ENCODE measurements at regions not wholly inside any gene's neighbourhood (a gene's known extent, or its start where the extent isn't known, plus 50 kb on each side); places are given as distances from the start of the nearest gene placed in this dataset.

DNA sequence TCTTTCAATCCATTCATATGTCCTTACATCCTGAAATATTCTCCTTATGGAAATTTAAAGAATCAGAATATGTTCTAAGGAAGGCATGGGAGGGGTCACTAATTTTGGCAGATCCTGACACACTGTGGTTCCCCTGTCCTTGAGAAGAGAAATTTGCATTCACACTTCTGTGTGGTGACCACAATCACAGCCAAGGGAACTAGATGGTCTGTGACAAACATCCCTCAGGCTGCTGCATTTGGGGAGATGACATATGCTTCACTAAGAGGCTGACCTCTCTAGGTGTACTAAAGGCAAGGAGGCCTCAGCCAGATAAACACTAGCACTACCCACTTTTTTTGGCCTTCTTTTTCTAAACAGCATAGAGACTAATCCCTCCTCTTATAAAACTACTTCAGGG is 129.6 kb downstream of the MREG start:
- Histone ChIP-seq H3K36me3 (ENCODE audit: control insufficient read depth, insufficient read depth, low read length) (no peaks in the 10 kb centered on the region), H3K4me3 (ENCODE audit: low read depth, low read length) (no peak overlapping the region), H3K27me3 (ENCODE audit: control insufficient read depth, insufficient read depth, low read length) (no peaks in the 10 kb centered on the region)
- FAIRE-seq (no peak), DNase-seq (ENCODE audit: low read depth) (no peak)
- TF ChIP-seq, protein P1, sequence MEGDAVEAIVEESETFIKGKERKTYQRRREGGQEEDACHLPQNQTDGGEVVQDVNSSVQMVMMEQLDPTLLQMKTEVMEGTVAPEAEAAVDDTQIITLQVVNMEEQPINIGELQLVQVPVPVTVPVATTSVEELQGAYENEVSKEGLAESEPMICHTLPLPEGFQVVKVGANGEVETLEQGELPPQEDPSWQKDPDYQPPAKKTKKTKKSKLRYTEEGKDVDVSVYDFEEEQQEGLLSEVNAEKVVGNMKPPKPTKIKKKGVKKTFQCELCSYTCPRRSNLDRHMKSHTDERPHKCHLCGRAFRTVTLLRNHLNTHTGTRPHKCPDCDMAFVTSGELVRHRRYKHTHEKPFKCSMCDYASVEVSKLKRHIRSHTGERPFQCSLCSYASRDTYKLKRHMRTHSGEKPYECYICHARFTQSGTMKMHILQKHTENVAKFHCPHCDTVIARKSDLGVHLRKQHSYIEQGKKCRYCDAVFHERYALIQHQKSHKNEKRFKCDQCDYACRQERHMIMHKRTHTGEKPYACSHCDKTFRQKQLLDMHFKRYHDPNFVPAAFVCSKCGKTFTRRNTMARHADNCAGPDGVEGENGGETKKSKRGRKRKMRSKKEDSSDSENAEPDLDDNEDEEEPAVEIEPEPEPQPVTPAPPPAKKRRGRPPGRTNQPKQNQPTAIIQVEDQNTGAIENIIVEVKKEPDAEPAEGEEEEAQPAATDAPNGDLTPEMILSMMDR (IDR thresholded peaks at IDR 0.05; ENCODE audit: insufficient read depth, low read length, severe bottlenecking): no peak

DNA sequence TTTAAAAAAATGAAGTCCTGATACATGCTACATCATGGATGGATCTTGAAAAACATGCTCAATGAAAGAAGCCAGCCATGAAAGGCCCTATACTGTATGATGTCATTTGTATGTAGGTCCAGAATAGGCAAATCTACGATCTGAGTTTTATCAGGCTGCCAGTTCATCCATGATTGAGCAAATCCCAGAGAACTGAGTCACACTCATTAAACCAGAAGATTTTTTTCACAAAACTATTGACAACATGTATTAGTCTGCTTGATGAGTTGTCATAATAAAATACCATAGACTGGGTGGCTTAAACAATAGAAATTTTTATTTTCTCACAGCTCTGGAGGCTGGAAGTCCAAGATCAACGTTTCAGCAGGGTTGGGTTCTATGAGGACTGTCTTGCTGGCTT is 130.7 kb downstream of the MREG start:
- DNase-seq (ENCODE audit: low read depth) (peak; percentile 82), FAIRE-seq (no peak)
- H3K36me3 ChIP-seq (ENCODE audit: control insufficient read depth, insufficient read depth, low read length): no peaks in the 10 kb centered on the region
- no peak overlapping the region for H3K4me3 ChIP-seq (ENCODE audit: low read depth, low read length)
- TF ChIP-seq, protein P1 (IDR thresholded peaks at IDR 0.05; ENCODE audit: insufficient read depth, low read length, severe bottlenecking): no peak
- H3K27me3 ChIP-seq (ENCODE audit: control insufficient read depth, insufficient read depth, low read length): no peaks in the 10 kb centered on the region

DNA sequence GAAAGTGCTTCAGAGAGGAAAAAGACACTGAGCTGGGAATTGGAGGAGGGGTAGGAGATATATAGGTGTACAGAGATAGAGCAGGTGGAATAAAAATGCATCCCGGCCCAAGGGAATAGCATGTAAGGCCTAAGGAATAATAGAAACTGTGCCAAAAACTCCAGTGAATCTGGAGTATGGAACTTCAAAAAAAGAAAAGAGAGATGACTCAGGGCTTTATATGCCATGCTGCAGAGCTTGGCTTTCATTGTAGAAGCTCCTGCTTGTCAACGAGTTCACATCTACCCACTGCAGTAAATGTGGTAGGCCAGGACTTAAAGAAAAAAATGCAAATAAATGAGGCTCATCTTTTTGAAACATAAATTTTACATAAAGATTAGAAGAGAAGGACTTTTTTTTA is 131.8 kb downstream of the MREG start:
- H3K36me3 ChIP-seq (ENCODE audit: control insufficient read depth, insufficient read depth, low read length): no peaks in the 10 kb centered on the region
- H3K4me3 ChIP-seq (ENCODE audit: low read depth, low read length): no peak overlapping the region
- FAIRE-seq: no peak
- H3K27me3 ChIP-seq (ENCODE audit: control insufficient read depth, insufficient read depth, low read length): no peaks in the 10 kb centered on the region
- TF ChIP-seq, protein P1 (IDR thresholded peaks at IDR 0.05; ENCODE audit: insufficient read depth, low read length, severe bottlenecking): no peak
- no peak for DNase-seq (ENCODE audit: low read depth)

DNA sequence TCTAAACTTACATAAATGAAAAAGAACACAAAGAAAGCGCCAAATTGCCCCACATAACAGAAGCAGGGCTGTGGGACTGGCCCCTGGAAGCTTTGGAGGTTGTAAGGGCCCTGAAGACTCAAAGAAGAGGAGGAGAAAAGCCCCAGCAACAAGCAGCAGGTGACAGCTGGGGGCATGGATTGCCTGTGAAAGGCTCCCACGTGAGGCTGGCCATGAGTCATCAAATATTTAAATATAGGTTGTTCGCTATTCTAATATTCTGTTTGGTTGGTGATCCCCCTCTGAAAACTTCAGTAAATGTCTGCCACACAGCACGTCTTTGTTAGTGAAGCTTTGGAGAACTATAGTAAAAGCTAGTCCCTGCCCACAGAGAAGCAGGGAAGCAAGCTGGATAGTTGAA is 132.4 kb downstream of the MREG start:
- no peaks in the 10 kb centered on the region for H3K27me3 ChIP-seq (ENCODE audit: control insufficient read depth, insufficient read depth, low read length)
- H3K36me3 ChIP-seq (ENCODE audit: control insufficient read depth, insufficient read depth, low read length): no peaks in the 10 kb centered on the region
- TF ChIP-seq, protein P1 (IDR thresholded peaks at IDR 0.05; ENCODE audit: insufficient read depth, low read length, severe bottlenecking): no peak
- no peak for DNase-seq (ENCODE audit: low read depth)
- FAIRE-seq: no peak
- no peak overlapping the region for H3K4me3 ChIP-seq (ENCODE audit: low read depth, low read length)

DNA sequence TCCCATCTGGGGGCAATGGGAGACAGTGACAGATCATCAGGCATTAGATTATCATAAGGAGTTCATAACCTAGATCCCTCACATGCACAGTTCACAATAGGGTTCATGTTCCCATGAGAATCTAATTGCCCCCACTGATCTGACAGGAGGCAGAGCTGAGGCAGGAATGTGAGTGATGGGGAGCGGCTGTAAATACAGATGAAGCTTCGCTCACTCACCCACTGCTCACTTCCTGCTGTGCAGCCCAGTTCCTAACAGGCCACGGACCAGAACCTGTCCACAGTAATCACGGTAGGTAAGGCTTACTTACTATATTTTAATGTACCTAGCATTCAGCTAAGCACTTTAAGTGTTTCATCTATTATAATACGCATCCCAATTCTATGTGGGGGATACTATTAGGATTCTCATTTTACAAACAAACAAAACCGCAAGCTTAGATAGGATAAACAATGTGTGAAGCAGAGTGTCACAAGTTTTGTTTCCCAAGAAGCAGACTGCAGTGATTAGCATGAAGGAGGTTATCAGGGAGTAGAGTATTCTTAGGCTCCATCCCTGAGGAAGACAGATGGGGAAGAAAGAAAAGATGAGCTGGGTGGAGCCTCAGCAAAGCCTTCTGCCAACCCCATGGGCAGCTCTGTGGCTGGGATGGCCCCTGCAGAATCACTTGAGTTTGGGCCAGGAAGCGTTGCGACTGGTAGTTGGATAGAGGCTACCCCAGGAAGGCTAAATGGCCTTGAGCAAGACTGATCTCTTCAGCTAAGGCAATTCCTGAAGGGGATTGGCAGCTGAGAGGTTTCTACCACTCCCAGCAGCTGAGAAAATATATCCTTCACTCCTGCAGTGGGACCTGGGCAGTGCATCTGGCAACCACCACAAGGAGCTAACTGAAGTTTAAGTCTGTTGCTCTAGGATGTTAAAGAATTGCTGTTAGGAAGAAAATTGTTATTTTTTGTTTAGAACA is 133.1 kb downstream of the MREG start:
- Histone ChIP-seq H3K4me3 (ENCODE audit: low read depth, low read length) (no peak overlapping the region), H3K36me3 (ENCODE audit: control insufficient read depth, insufficient read depth, low read length) (no peaks in the 10 kb centered on the region), H3K27me3 (ENCODE audit: control insufficient read depth, insufficient read depth, low read length) (no peaks in the 10 kb centered on the region)
- FAIRE-seq (no peak), DNase-seq (ENCODE audit: low read depth) (no peak)
- TF ChIP-seq, protein P1 (IDR thresholded peaks at IDR 0.05; ENCODE audit: insufficient read depth, low read length, severe bottlenecking): no peak
